SK-N-MC (cell line): ENCODE measurements at regions not wholly inside any gene's neighbourhood (a gene's known extent, or its start where the extent isn't known, plus 50 kb on each side); places are given as distances from the start of the nearest gene placed in this dataset.

Experiments
- EZH2 ChIP-seq: fragments of 200-600 bp; sonication (generic); IDR thresholded peaks from one replicate; pipeline ENCODE4 v1.6.1; 2017; ENCODE audit warnings: antibody characterized with exemption
- POLR2AphosphoS5 ChIP-seq: IDR thresholded peaks from 2 replicates; pipeline ENCODE4 v1.6.1; 2012; ENCODE audit warnings: mild to moderate bottlenecking, low read depth, low read length, borderline replicate concordance

- TF ChIP-seq POLR2AphosphoS5 (no peak), EZH2 (no peak)
These were observed 490.6 kb downstream of the COG6 start for GRCh38 chr13:40146063-40146462.
